ENCODE measurements at regions not wholly inside any gene's neighbourhood (a gene's known extent, or its start where the extent isn't known, plus 50 kb on each side); places are given as distances from the start of the nearest gene placed in this dataset.
A peak's percentile ranks its signal among the peaks of the same experiment; 100 is the strongest.

- in situ Hi-C loops (cut with HindIII; ENCODE audit: low sequenced_read_pairs): no loop called here
- DNase-seq (ENCODE audit: low spot score): no peak
Measured at GRCh38 chr3:22922317-22922716, 280.8 kb upstream of the UBE2E2 start.

DNA sequence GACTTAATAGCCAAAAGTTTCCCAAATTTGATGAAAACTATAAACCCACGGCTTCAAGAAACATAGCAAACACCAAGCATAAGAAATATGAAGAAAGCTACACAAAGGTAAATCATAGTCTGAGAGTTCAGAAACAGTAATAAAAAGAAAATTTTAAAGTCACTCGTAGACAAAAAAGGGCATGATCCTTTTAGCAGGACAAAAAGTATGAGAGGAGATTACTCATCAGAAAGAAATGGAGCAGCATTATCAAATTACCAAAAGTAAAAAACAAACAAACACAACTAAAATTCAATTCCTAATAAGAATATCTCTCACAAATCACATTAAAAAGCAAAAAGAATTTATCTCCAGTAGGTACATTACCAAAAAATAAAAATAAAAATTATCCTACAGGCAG, 279.4 kb upstream of the UBE2E2 start:
- in situ Hi-C loops (cut with HindIII; ENCODE audit: low sequenced_read_pairs): no loop called here

DNA sequence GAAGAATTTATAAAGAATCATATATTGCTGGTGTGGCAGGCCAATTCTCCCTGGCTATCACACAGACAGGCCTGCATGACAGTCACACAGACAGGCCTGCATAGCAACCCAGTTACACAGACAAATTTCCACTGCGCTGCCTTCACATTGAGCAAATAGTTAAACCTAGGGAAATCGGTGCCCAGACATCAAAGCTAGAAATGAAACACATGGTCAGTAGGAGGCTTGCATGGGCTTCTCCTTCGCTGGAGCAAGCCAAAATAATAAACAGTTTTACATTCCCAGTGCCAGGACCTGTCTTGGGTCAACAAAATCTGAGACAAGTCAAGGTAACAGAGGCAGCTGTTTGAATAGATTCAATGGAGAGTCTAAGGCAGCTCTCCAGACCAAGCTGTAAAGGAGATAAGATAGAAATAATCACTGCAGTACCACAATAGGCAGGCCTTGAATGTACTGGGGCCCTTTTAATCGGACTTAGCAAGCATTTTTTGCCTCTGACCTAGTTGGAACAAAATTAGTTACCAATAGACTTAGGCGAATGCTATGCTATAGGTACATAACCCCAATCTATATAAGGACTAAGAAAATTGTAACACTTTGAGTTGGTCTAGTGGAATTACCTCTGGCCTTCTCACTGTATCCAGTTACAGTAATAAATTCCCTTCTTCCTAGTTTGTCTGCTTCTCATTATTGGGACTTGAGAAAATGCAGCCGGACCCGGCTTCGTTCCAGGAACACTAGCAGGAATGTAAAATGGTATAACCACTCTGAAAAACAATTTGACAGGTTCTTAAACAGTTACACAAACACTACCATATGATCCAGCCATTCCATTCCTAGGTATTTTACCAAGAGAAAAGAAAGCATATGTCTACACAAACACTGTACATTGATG, 274.7 kb upstream of the UBE2E2 start:
- peak; percentile 12 for DNase-seq (ENCODE audit: low spot score)
- in situ Hi-C loops (cut with HindIII; ENCODE audit: low sequenced_read_pairs): no loop called here

More for the DNA sequence above, 279.4 kb upstream of the UBE2E2 start:
- DNase-seq (ENCODE audit: low spot score): no peak

GRCh38 chr3:22933051-22933840, 269.9 kb upstream of the UBE2E2 start:
- in situ Hi-C loops (cut with HindIII; ENCODE audit: low sequenced_read_pairs): no loop called here
- no peak for DNase-seq (ENCODE audit: low spot score)

DNA sequence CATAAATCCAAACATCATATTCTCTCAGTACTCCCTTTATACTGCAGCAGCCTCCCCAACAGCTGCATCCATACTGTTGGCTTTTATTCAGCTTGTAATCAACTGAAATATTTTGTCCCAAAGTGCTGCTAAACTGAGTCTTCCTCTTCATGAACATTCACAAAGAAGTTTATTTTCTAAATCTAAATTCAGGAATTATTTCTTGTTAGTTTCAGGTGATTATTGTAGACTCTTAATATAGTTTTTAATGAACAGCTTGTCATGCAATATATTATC, 269.3 kb upstream of the UBE2E2 start:
- DNase-seq (ENCODE audit: low spot score): no peak
- in situ Hi-C loops (cut with HindIII; ENCODE audit: low sequenced_read_pairs): no loop called here

GRCh38 chr3:22935040-22935439, 268.1 kb upstream of the UBE2E2 start:
- DNase-seq (ENCODE audit: low spot score): no peak
- in situ Hi-C loops (cut with HindIII; ENCODE audit: low sequenced_read_pairs): no loop called here

- no peak for DNase-seq (ENCODE audit: low spot score)
- in situ Hi-C loops (cut with HindIII; ENCODE audit: low sequenced_read_pairs): no loop called here
Measured at GRCh38 chr3:22937536-22937935, 265.6 kb upstream of the UBE2E2 start.

DNA sequence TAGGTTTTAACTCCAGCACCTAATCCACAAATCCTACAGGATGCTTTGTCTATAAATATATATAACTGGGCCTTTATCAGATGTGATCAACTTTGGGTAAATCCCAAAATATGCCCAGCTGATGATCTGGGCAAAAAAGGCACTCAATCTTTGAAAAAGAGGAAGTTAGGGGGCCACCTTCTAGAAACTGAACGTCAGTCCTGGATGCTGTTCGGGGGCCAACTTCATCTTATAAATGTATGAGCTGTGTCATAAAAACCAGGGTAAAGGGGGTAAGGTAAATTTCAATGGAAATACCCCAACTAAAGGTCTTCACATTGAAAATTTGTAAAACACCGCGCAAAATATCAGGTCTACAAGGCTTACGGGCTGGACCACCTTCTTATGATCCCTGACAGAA, 264.4 kb upstream of the UBE2E2 start:
- in situ Hi-C loops (cut with HindIII; ENCODE audit: low sequenced_read_pairs): no loop called here
- DNase-seq (ENCODE audit: low spot score): no peak

DNA sequence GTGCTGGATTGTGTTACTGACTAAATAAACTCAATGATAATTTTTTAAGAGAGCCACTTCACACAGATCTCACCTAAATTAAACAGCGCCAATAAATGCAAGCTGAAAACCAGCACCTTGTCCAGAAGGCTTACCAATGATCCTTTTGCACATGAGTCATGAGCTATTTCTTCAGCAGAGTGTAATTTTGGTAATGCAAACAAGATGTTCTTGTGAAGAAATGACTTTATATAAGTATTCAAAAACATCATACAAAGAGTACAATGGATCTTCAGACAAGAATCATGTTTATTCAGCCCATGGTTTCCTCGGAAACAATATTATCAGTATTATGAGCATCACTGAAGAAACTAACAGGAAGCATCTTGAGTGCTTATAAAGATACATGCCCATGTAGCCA, 263.8 kb upstream of the UBE2E2 start:
- in situ Hi-C loops (cut with HindIII; ENCODE audit: low sequenced_read_pairs): no loop called here
- DNase-seq (ENCODE audit: low spot score): no peak

- no peak for DNase-seq (ENCODE audit: low spot score)
- in situ Hi-C loops (cut with HindIII; ENCODE audit: low sequenced_read_pairs): no loop called here
Measured at GRCh38 chr3:22940285-22940684, 262.8 kb upstream of the UBE2E2 start.

DNA sequence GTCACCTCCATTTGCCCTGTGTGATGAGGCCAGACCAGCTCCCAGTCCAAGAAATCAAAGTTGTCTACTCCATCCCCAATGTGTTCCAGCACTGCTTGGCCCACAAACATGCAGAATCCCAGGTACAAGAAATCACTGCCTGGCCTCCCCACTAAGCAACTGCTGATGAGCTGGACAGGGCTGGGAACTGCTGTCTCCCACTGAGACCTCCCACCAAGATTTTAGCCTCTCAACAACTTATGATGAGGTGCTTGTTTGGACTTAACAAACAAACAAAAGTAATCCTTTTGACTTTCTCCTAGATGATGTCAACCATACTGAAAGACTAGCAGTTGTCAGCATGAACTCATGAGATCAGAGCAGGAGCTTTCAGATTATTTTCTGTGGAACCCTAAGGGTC, 260.1 kb upstream of the UBE2E2 start:
- in situ Hi-C loops (cut with HindIII; ENCODE audit: low sequenced_read_pairs): no loop called here

DNA sequence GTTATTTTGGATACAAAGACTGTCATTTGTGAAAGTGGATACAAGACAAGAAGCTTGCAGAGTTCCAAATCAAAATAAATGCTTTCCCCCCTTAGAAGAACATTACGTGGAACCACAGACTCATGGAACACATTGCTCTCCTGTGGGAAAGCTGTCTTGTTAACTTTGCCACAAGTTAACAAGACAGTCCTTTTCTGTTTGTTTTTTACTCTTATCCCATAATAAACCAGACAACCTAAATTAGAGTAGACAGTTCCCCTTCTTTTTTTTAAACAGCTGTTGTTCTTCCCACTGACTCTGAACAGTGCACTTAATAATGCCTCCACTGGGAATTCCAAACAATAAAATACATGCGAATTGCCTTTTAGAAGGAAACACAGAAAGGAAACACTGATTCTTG, 255.3 kb upstream of the UBE2E2 start:
- in situ Hi-C loops (cut with HindIII; ENCODE audit: low sequenced_read_pairs): no loop called here
- no peak for DNase-seq (ENCODE audit: low spot score)

More for the DNA sequence above, 260.1 kb upstream of the UBE2E2 start:
- no peak for DNase-seq (ENCODE audit: low spot score)

DNA sequence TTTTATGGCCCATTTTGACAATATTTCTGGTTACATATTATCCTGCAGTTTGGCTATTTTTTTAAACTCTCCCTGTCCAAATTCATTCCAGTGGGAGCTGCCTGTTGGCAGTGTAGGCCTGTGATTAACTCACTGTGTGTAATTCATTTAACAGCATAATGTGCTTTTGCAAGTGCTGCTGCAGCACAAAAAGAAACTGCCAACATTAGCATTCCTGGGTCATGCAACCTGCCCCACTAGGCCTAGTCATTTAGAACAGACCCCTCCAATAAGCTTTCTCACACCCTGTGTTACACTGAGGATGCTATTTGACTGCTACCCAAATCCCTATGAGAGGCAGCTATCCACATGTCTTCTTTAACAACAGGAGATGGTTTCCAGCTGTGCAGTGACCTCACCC, 251.2 kb upstream of the UBE2E2 start:
- DNase-seq (ENCODE audit: low spot score): peak; percentile 18
- in situ Hi-C loops (cut with HindIII; ENCODE audit: low sequenced_read_pairs): no loop called here

- in situ Hi-C loops (cut with HindIII; ENCODE audit: low sequenced_read_pairs): no loop called here
- DNase-seq (ENCODE audit: low spot score): no peak
Measured at GRCh38 chr3:22952860-22953259, 250.3 kb upstream of the UBE2E2 start.

DNA sequence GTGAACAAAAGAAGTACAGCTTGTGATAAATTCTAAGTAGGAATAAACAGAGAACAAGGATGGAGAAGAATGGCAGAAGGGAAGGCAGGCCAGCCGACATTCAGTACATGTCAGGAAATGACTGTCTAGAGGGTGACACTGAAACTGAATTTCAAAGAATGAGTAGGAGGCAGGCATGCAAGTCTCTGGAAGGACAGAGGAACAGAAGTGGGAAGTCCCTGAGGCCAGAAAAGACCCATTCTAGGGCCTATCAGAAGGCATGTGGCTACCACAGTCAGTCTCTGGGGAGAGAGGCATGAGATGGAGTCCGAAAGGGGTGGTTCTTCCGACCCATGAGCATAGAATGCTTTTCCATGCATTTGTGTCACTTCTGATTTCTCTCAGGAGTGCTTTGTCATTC, 243.5 kb upstream of the UBE2E2 start:
- in situ Hi-C loops (cut with HindIII; ENCODE audit: low sequenced_read_pairs): no loop called here
- peak; percentile 30 for DNase-seq (ENCODE audit: low spot score)

- in situ Hi-C loops (cut with HindIII; ENCODE audit: low sequenced_read_pairs): no loop called here
- DNase-seq (ENCODE audit: low spot score): peak; percentile 75
Measured at GRCh38 chr3:22960105-22960984, 242.8 kb upstream of the UBE2E2 start.

GRCh38 chr3:22962244-22962643, 240.9 kb upstream of the UBE2E2 start:
- in situ Hi-C loops (cut with HindIII; ENCODE audit: low sequenced_read_pairs): no loop called here
- DNase-seq (ENCODE audit: low spot score): no peak

GRCh38 chr3:22966349-22966748, 236.8 kb upstream of the UBE2E2 start:
- DNase-seq (ENCODE audit: low spot score): no peak
- in situ Hi-C loops (cut with HindIII; ENCODE audit: low sequenced_read_pairs): no loop called here

DNA sequence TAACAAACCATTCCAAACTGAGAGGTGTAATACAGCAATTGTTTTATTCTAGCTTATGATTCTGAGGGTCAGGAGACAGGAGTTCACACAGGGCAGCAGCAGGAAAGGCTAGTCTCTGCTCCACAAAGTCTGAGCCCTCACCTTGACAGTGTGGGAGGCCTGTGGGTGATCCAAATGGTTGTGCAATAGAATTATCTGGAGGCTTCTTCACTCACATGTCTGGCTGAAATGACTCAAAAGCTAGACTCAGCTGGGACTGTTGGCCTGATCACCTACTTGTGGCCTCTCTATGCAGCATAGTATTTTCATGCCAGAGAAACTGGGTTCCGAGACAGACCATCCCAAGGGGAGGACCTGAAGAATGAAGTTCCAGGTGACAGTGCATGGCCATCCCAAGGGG, 233.9 kb upstream of the UBE2E2 start:
- no peak for DNase-seq (ENCODE audit: low spot score)
- in situ Hi-C loops (cut with HindIII; ENCODE audit: low sequenced_read_pairs): no loop called here

- no peak for DNase-seq (ENCODE audit: low spot score)
- in situ Hi-C loops (cut with HindIII; ENCODE audit: low sequenced_read_pairs): no loop called here
Measured at GRCh38 chr3:22971497-22971896, 231.6 kb upstream of the UBE2E2 start.
